ENCODE measurements at regions not wholly inside any gene's neighbourhood (a gene's known extent, or its start where the extent isn't known, plus 50 kb on each side); places are given as distances from the start of the nearest gene placed in this dataset.

- TF ChIP-seq EZH2 (IDR thresholded peaks at IDR 0.05; ENCODE audit: low read depth, low read length, severe bottlenecking) (no peak), ZNF274 (IDR thresholded peaks at IDR 0.05; ENCODE audit: borderline replicate concordance, extremely low read depth, low read length) (no peak), POLR2A (IDR thresholded peaks at IDR 0.05; ENCODE audit: control extremely low read depth in 1 of 2, low read depth in 2 of 2, low read length in 2 of 2) (no peak), CREB1 (IDR thresholded peaks at IDR 0.05) (no peak), POLR2AphosphoS5 (IDR thresholded peaks at IDR 0.05; ENCODE audit: low read depth, low read length) (no peak), POU5F1 (IDR thresholded peaks at IDR 0.05; ENCODE audit: low read depth, low read length) (no peak), MAFK (IDR thresholded peaks at IDR 0.05; ENCODE audit: low read depth, low read length) (no peak), MAX (IDR thresholded peaks at IDR 0.05) (no peak), SIN3A (conservative IDR thresholded peaks at IDR 0.05 in 1 of 2, IDR thresholded peaks at IDR 0.05 in 1 of 2; ENCODE audit: low read depth in 1 of 2, low read length in 2 of 2) (no peak), GABPA (IDR thresholded peaks at IDR 0.05; ENCODE audit: borderline replicate concordance, insufficient read depth, low read length) (no peak)
- TF ChIP-seq, protein P1, sequence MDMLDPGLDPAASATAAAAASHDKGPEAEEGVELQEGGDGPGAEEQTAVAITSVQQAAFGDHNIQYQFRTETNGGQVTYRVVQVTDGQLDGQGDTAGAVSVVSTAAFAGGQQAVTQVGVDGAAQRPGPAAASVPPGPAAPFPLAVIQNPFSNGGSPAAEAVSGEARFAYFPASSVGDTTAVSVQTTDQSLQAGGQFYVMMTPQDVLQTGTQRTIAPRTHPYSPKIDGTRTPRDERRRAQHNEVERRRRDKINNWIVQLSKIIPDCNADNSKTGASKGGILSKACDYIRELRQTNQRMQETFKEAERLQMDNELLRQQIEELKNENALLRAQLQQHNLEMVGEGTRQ (IDR thresholded peaks at IDR 0.05; ENCODE audit: low read length) = no peak
- TF ChIP-seq, protein P2, sequence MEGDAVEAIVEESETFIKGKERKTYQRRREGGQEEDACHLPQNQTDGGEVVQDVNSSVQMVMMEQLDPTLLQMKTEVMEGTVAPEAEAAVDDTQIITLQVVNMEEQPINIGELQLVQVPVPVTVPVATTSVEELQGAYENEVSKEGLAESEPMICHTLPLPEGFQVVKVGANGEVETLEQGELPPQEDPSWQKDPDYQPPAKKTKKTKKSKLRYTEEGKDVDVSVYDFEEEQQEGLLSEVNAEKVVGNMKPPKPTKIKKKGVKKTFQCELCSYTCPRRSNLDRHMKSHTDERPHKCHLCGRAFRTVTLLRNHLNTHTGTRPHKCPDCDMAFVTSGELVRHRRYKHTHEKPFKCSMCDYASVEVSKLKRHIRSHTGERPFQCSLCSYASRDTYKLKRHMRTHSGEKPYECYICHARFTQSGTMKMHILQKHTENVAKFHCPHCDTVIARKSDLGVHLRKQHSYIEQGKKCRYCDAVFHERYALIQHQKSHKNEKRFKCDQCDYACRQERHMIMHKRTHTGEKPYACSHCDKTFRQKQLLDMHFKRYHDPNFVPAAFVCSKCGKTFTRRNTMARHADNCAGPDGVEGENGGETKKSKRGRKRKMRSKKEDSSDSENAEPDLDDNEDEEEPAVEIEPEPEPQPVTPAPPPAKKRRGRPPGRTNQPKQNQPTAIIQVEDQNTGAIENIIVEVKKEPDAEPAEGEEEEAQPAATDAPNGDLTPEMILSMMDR (IDR thresholded peaks at IDR 0.05; ENCODE audit: control extremely low read depth in 1 of 3, insufficient read depth in 1 of 3, low read depth in 1 of 3, low read length in 3 of 3) = no peak
Observed at GRCh38 chr12:74145328-74145727, 392.3 kb upstream of the ATXN7L3B start.

All from H1 (cell line).